Right cardiac atrium (tissue), 5 donors: ENCODE measurements at regions not wholly inside any gene's neighbourhood (a gene's known extent, or its start where the extent isn't known, plus 50 kb on each side); places are given as distances from the start of the nearest gene placed in this dataset.

Experiments used
- ATAC-seq, 2 donors: fragments of 200-7000 bp; cut with Tn5 transposase; one replicate each; pipeline versions ENCODE4 v1.8.0 to v1.9.1; 2020; ENCODE audit warnings: moderate library complexity in 2 of 2, mild to moderate bottlenecking in 1 of 2
- DNase-seq, 3 donors: peaks; one replicate each; pipeline ENCODE4 v3.0.0-alpha.2; 2020
- H3K27ac ChIP-seq: one replicate; pipeline ENCODE4 v1.5.1; 2013; ENCODE audit warnings: mild to moderate bottlenecking, low read length, control low read depth, moderate library complexity
- H3K27me3 ChIP-seq: one replicate; pipeline ENCODE4 v1.6.1; 2013; ENCODE audit not compliant: control insufficient read depth, insufficient read depth
- H3K4me1 ChIP-seq: one replicate; pipeline ENCODE4 v1.6.1; 2013; ENCODE audit warnings: low read length; ENCODE audit not compliant: control insufficient read depth, insufficient read depth
- H3K4me3 ChIP-seq: one replicate; pipeline ENCODE4 v1.5.1; 2013; ENCODE audit warnings: low read length, control low read depth
- H3K9me3 ChIP-seq: one replicate; pipeline ENCODE4 v1.6.1; 2013; ENCODE audit warnings: low read length; ENCODE audit not compliant: control insufficient read depth
- WGBS: extraction: QIAGEN DNeasy Blood & Tissue Kit; methylation state at CpG from one replicate; pipeline ENCODE4 v1.1.7; 2013; 5-methylcytosine and 5-hydroxymethylcytosine counted together
- intact Hi-C, 4 donors: fragments of 100-400 bp; cut with DNase I; formaldehyde crosslinking; loops; one replicate each; pipeline versions ENCODE4 v1.11.0 to v1.14.0; 2022 to 2023
- donor health status: healthy with polysubstance abuse.
- donor health status: DM: no; HTN: yes; CAD: no.
- donor health status: DM: no; HTN: no; CAD: no.
- donor health status: DM: no; HTN: yes; CAD: no; lungs with severe emphysema.
- donor health status: DM: yes; HTN: yes; CAD: no.

GRCh38 chr2:128714851-128715312 lies 396.2 kb upstream of the HS6ST1 start:
- H3K27me3 ChIP-seq = no peaks in the 10 kb centered on the region
- no peak overlapping the region for H3K27ac ChIP-seq
- intact Hi-C loops = no loop called here
- no peaks in the 10 kb centered on the region for H3K4me1 ChIP-seq
- ATAC-seq (no peak), DNase-seq (no peak)
- no peak overlapping the region for H3K4me3 ChIP-seq
- H3K9me3 ChIP-seq = no peaks in the 10 kb centered on the region
- whole genome bisulfite sequencing = 87% methylated on average over 6 of the region's 6 CpGs

DNA sequence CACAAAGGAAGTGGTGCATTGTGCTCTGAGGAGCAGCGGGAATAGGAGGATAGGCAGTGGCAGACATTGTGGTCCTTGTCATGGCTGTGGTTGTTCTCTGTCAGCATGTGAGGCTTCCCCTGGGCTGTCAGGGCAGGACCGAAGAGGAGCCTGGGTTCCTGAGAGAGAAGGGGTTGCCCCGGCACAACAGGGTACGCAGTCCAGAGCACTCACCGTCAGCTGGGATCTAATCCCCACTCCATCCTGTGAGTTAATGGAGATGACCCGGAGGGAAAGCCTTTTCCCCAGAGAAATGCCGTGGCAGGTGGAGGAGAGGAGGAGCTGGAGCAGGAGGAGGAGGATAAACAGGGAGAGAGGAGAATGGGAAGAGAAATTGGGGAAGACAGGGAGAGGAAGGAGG lies 396.7 kb upstream of the HS6ST1 start:
- DNase-seq (no peak), ATAC-seq (no peak)
- H3K4me1 ChIP-seq = no peaks in the 10 kb centered on the region
- H3K27me3 ChIP-seq = no peaks in the 10 kb centered on the region
- WGBS = 82% methylated on average over 7 of the region's 7 CpGs
- intact Hi-C loops = no loop called here
- no peak overlapping the region for H3K27ac ChIP-seq
- no peak overlapping the region for H3K4me3 ChIP-seq
- H3K9me3 ChIP-seq = no peaks in the 10 kb centered on the region

DNA sequence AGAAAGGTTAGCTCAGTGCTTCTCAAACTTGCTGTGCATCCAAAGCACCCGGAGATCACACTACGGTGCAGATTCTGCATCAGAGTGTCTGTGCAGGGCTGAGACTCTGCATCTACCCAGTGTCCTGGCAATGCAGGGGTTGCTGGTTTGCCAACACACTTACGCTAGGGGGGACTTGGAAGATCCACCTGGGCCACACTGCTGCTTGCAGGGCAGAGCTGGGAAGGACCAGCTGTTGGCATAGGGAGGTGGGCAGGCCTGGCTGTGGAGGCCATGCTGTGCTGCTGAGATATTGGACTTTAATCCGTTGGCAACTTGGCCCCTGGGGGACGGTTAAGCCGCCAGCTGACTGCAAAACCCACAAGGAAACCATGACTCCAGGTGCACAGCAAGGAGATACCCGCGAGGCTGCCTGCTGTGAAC lies 397.6 kb upstream of the HS6ST1 start:
- DNase-seq (no peak), ATAC-seq (no peak)
- Histone ChIP-seq H3K27me3 (no peaks in the 10 kb centered on the region), H3K27ac (no peak overlapping the region), H3K4me1 (no peaks in the 10 kb centered on the region), H3K9me3 (no peaks in the 10 kb centered on the region), H3K4me3 (no peak overlapping the region)
- WGBS = 85% methylated on average over 8 of the region's 8 CpGs
- intact Hi-C loops = no loop called here

DNA sequence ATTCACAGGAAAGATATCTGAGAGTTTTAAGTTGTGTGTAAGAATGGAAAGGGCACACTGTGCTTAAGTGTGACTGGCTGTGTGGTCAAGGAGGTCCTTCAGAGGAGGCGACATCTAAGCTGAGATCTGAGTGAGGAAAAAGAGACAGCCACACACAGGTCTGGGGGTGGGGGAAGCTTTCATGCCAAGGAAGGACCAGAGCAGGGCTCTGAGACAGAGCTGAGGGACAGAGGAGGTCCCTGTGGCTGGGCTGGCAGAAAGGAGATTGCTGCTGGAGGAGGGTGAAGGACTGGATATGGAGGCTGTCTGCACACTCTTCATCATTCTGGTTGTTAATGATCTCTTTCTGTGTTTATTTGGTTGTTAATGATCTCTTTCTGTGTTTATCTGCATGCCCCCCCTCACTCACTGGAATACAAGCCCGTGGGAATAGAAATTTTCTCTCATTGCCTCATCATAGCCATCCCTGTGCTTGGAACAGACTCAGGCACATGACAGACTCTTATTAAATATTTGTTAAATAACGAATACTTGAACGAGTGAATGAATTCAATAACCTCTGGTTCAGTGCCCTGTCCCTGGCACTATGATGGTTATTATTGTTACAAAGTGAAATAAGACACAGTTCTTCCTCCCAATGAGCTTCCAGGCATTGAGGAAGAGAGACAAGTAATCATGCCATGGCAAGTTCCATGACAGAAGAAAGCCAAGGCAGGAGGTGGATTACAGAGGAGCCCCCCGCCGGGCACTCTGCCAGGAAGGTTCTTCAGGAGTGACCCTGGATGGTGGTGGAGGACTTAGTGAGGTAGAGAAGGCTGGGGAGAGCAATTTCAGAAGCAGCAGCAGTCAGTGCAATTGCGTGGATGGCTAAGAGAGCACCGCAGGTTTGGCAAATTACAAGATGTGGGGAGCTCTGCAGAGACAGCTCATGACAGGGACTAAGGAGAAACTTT lies 399.4 kb upstream of the HS6ST1 start:
- no peak overlapping the region for H3K4me3 ChIP-seq
- peak in 1 of 3 donors; percentile 21 for DNase-seq
- H3K4me1 ChIP-seq = no peaks in the 10 kb centered on the region
- H3K9me3 ChIP-seq = no peaks in the 10 kb centered on the region
- WGBS = 82% methylated on average over 8 of the region's 8 CpGs
- no peak overlapping the region for H3K27ac ChIP-seq
- ATAC-seq = no peak
- intact Hi-C loops = no loop called here
- no peaks in the 10 kb centered on the region for H3K27me3 ChIP-seq

- ATAC-seq = no peak
Observed at GRCh38 chr2:128720080-128721022, 401.7 kb upstream of the HS6ST1 start.

GRCh38 chr2:128721096-128721495 lies 402.4 kb upstream of the HS6ST1 start:
- H3K4me1 ChIP-seq = no peaks in the 10 kb centered on the region
- no peak overlapping the region for H3K27ac ChIP-seq
- ATAC-seq (no peak), DNase-seq (no peak)
- no peaks in the 10 kb centered on the region for H3K27me3 ChIP-seq
- intact Hi-C loops = no loop called here
- WGBS = 88% methylated on average over 2 of the region's 2 CpGs
- no peaks in the 10 kb centered on the region for H3K9me3 ChIP-seq
- no peak overlapping the region for H3K4me3 ChIP-seq

More at GRCh38 chr2:128720080-128721022, 401.7 kb upstream of the HS6ST1 start:
- WGBS = 83% methylated on average over 4 of the region's 4 CpGs
- intact Hi-C loops = no loop called here
- Histone ChIP-seq H3K4me1 (no peaks in the 10 kb centered on the region), H3K27me3 (no peaks in the 10 kb centered on the region), H3K9me3 (no peaks in the 10 kb centered on the region), H3K4me3 (no peak overlapping the region), H3K27ac (no peak overlapping the region)
- no peak for DNase-seq

- DNase-seq = no peak
- no peak overlapping the region for H3K4me3 ChIP-seq
- H3K27me3 ChIP-seq = no peaks in the 10 kb centered on the region
- no peaks in the 10 kb centered on the region for H3K4me1 ChIP-seq
- no peaks in the 10 kb centered on the region for H3K9me3 ChIP-seq
- intact Hi-C loops = no loop called here
- no peak for ATAC-seq
- 75% methylated on average over 1 of the region's 1 CpG for WGBS
- H3K27ac ChIP-seq = no peak overlapping the region
Observed at GRCh38 chr2:128722489-128722888, 403.8 kb upstream of the HS6ST1 start.

DNA sequence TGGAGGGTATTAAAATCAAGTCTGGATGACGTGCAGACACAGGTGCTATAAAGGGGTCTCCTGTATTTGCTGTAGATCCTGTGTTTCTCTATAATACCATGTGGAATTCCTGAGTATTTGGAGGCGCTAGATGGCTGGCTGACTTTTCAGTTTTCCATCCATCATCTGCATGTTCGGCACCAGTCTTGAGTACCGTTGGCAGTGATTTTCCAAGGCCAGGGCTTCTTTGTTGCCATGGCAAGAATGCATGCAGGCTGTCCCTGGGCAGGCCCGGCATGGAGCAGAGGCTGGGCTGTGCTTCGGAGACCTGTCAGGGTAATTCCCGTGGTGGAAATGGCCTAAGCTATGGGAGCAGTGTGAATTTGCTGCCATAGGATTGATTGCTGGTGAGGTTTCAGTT lies 405.9 kb upstream of the HS6ST1 start:
- intact Hi-C loops = no loop called here
- WGBS = 94% methylated on average over 7 of the region's 7 CpGs
- no peaks in the 10 kb centered on the region for H3K27me3 ChIP-seq
- H3K4me1 ChIP-seq = no peaks in the 10 kb centered on the region
- ATAC-seq (no peak), DNase-seq (no peak)
- no peaks in the 10 kb centered on the region for H3K9me3 ChIP-seq
- H3K4me3 ChIP-seq = no peak overlapping the region
- H3K27ac ChIP-seq = no peak overlapping the region

DNA sequence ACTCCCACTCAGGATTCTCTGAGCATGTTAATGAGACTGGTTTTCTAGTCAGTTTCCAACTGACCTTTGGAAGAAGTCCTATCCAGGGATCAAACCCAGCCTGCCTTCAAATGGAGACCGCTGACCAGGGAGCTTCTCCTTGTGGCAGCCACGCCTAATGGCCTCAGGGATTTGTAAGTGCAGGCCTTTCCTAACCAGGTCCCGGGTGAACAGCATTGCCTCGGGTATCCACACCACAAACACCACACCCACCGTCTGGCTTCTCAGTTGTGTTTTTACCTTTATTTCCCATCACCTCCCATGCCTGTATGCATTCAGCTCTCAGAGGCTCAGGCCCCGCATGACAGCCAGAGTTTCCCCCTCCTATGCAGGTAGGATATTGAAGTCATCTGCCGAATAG lies 406.3 kb upstream of the HS6ST1 start:
- Histone ChIP-seq H3K27ac (no peak overlapping the region), H3K4me3 (no peak overlapping the region), H3K4me1 (no peaks in the 10 kb centered on the region), H3K9me3 (no peaks in the 10 kb centered on the region), H3K27me3 (no peaks in the 10 kb centered on the region)
- WGBS = 92% methylated on average over 7 of the region's 7 CpGs
- no peak for DNase-seq
- no peak for ATAC-seq
- intact Hi-C loops = no loop called here

DNA sequence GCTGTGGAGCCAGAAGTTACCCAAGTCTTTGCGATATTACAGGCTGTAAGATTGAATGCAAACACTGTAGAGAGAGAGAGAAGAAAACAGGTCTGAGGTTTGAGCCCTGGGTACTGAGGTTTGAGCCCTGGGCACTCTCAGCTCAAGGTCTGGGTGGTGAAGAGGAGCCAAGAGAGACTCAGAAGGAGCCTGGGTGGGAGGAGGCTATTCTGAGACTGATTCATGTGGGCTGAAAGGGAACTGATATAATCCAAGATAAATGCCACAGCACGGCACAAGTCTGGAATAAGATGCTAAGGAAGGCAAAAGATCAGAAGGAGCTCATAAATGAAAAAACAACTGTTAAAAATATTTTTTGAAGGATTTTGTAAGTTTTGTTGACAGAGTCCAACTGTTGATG lies 407.6 kb upstream of the HS6ST1 start:
- Histone ChIP-seq H3K4me3 (no peak overlapping the region), H3K9me3 (no peaks in the 10 kb centered on the region), H3K4me1 (no peaks in the 10 kb centered on the region), H3K27me3 (no peaks in the 10 kb centered on the region), H3K27ac (no peak overlapping the region)
- WGBS = 80% methylated on average over 2 of the region's 2 CpGs
- no peak for DNase-seq
- intact Hi-C loops = no loop called here
- no peak for ATAC-seq

DNA sequence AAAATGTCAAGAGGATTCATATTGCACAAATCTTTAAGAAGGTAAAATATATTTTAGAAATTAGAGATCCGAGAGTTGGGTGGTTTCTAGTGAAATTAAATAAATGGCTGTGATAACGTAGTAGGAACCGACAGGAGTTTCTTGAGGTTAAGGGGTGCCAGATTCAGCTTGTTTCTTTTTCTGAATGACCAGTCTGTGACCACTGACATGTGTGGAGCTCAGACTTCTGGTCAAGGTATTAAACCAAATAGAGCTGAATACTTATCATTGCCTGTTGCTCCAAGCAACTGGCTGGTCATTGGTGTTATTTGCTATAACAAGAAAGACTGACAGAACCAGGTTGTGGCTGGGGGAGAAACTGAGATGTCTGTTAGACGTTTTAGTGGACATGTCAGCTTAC lies 408.2 kb upstream of the HS6ST1 start:
- no peak overlapping the region for H3K27ac ChIP-seq
- intact Hi-C loops = no loop called here
- H3K4me3 ChIP-seq = no peak overlapping the region
- H3K27me3 ChIP-seq = no peaks in the 10 kb centered on the region
- no peaks in the 10 kb centered on the region for H3K9me3 ChIP-seq
- no peaks in the 10 kb centered on the region for H3K4me1 ChIP-seq
- DNase-seq (no peak), ATAC-seq (no peak)
- 89% methylated on average over 4 of the region's 4 CpGs for WGBS
